ENCODE measurements at regions not wholly inside any gene's neighbourhood (a gene's known extent, or its start where the extent isn't known, plus 50 kb on each side); places are given as distances from the start of the nearest gene placed in this dataset.

DNA sequence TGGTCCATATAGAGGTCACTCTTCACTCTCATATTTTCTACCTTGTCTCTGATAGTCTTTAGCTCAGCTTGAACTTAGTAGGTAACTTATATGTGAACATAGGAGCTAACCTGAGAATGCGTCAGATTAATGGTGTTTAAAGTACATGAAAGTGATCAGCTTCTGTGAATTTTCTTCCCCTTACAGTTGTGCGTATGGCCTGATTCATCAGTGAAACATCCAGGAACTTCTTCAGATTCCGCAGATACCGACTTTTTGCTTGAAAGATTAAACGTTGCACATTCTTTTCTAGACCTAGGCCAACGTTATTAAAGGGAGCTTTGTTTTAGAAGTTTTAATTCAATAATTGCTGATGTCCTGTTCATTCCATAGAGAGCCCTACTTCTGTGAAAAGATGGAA is 1945.1 kb upstream of the SEL1L start:
- H3K4me3 ChIP-seq: no peak overlapping the region
- no peak for DNase-seq (ENCODE audit: low spot score in 2 of 2)
- no peaks in the 10 kb centered on the region for H3K9me3 ChIP-seq
- TF ChIP-seq EP300 (IDR thresholded peaks at IDR 0.05): no peak
- TF ChIP-seq, protein P1, sequence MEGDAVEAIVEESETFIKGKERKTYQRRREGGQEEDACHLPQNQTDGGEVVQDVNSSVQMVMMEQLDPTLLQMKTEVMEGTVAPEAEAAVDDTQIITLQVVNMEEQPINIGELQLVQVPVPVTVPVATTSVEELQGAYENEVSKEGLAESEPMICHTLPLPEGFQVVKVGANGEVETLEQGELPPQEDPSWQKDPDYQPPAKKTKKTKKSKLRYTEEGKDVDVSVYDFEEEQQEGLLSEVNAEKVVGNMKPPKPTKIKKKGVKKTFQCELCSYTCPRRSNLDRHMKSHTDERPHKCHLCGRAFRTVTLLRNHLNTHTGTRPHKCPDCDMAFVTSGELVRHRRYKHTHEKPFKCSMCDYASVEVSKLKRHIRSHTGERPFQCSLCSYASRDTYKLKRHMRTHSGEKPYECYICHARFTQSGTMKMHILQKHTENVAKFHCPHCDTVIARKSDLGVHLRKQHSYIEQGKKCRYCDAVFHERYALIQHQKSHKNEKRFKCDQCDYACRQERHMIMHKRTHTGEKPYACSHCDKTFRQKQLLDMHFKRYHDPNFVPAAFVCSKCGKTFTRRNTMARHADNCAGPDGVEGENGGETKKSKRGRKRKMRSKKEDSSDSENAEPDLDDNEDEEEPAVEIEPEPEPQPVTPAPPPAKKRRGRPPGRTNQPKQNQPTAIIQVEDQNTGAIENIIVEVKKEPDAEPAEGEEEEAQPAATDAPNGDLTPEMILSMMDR (IDR thresholded peaks at IDR 0.05): no peak
- no peak for TF ChIP-seq POLR2A (IDR thresholded peaks at IDR 0.05)
- TF ChIP-seq POLR2AphosphoS5 (IDR thresholded peaks at IDR 0.05): no peak
- no peaks in the 10 kb centered on the region for H3K4me1 ChIP-seq
- WGBS: 82% methylated on average over 6 of the region's 6 CpGs
- no peaks in the 10 kb centered on the region for H3K27me3 ChIP-seq
- no peak overlapping the region for H3K27ac ChIP-seq
- no peaks in the 10 kb centered on the region for H3K36me3 ChIP-seq

DNA sequence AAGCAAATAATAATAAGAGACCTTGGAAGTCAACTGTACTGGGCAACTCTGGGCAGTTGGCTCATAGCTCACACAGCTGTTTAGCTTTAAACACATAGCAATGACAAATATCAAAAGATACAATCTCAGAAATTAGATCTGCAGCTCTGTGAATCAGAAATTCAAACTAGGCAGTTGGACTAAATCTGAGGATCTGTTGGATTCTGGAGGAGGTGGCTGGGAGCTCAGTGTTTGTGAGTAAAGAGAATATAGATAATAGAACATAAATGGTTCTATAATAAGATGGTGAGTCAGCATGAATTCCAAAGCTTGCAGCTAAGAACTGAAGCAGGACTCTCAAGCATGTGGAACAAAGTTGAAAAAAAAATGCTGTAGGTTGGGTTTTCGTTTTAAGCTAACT is 1949.4 kb upstream of the SEL1L start:
- 59% methylated on average over 1 of the region's 1 CpG for WGBS

DNA sequence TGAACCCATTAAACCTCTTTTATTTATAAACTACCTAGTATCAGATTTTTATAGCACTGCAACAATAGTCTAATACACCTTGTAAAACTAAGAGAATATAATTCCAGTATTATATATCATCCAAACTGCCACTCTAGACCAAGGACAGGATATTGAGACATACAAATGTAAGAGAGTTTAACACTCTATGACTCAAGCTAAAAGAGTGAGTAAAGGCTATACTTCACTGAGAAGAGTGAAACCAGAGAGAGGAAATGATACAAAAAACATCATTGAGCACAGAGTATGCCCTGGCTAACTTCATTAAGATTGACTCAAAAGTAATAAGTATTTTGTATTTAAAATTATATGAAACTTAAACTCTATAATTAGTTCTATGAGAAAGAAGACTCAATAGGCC is 1951.9 kb upstream of the SEL1L start:
- H3K27ac ChIP-seq: no peak overlapping the region
- no peaks in the 10 kb centered on the region for H3K27me3 ChIP-seq
- no peaks in the 10 kb centered on the region for H3K9me3 ChIP-seq
- no peak overlapping the region for H3K4me3 ChIP-seq
- no peak for DNase-seq (ENCODE audit: low spot score in 2 of 2)
- H3K36me3 ChIP-seq: no peaks in the 10 kb centered on the region
- H3K4me1 ChIP-seq: no peaks in the 10 kb centered on the region
- TF ChIP-seq EP300 (IDR thresholded peaks at IDR 0.05): no peak
- TF ChIP-seq, protein P1 (IDR thresholded peaks at IDR 0.05): no peak
- TF ChIP-seq POLR2A (IDR thresholded peaks at IDR 0.05): no peak
- TF ChIP-seq POLR2AphosphoS5 (IDR thresholded peaks at IDR 0.05): no peak

More for the DNA sequence above, 1949.4 kb upstream of the SEL1L start:
- Histone ChIP-seq H3K4me1 (no peaks in the 10 kb centered on the region), H3K4me3 (no peak overlapping the region), H3K9me3 (no peaks in the 10 kb centered on the region), H3K27me3 (no peaks in the 10 kb centered on the region), H3K27ac (no peak overlapping the region), H3K36me3 (no peaks in the 10 kb centered on the region)
- TF ChIP-seq EP300 (IDR thresholded peaks at IDR 0.05) (no peak), POLR2A (IDR thresholded peaks at IDR 0.05) (no peak)
- TF ChIP-seq, protein P1 (IDR thresholded peaks at IDR 0.05): no peak
- no peak for DNase-seq (ENCODE audit: low spot score in 2 of 2)

DNA sequence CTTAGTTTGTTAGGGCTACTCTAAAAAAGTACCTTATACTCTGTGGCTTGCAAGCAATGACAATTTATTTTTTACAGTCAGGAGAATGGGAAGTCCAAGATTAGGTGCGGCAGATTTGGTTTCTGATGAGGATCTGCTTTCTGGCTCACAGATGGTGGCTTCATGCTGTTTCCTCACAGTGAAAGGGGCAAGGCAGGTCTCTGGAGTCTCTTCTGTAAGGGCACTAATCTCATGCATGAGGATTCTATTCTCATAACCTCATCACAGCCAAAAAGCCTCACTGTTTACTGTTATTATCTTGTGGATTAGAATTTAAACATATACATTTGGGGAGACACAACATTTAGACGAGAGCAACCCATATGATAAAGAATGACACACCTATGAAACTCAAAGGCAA is 1957.4 kb upstream of the SEL1L start:
- no peaks in the 10 kb centered on the region for H3K9me3 ChIP-seq
- DNase-seq (ENCODE audit: low spot score in 2 of 2): no peak
- no peaks in the 10 kb centered on the region for H3K36me3 ChIP-seq
- H3K4me1 ChIP-seq: no peaks in the 10 kb centered on the region
- H3K4me3 ChIP-seq: no peak overlapping the region
- H3K27me3 ChIP-seq: no peaks in the 10 kb centered on the region
- no peak for TF ChIP-seq POLR2A (IDR thresholded peaks at IDR 0.05)
- no peak for TF ChIP-seq POLR2AphosphoS5 (IDR thresholded peaks at IDR 0.05)
- no peak for TF ChIP-seq EP300 (IDR thresholded peaks at IDR 0.05)
- TF ChIP-seq, protein P1 (IDR thresholded peaks at IDR 0.05): no peak
- WGBS: 77% methylated on average over 2 of the region's 2 CpGs
- H3K27ac ChIP-seq: no peak overlapping the region

DNA sequence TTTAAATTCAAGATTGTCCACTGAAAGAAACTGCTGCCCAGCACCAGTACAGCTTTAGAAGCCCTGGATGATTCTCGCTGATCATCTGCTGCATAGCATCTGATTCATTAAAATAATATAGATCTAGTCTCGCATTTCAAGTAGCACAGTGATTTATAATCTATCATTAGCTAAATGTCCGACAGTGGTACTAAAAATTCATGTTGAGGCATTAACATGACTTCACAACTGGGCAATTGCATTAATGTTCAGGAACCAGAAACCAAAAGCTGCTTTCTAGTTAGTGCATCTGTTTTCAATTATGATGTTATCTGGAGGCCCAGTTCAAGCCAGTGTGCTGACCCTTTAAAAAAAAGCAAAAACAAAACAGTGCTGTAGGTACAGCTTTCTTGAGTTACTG is 1987.2 kb upstream of the SEL1L start:
- no peaks in the 10 kb centered on the region for H3K27me3 ChIP-seq
- no peak overlapping the region for H3K27ac ChIP-seq

More for the DNA sequence above, 1987.2 kb upstream of the SEL1L start:
- TF ChIP-seq POLR2A (IDR thresholded peaks at IDR 0.05) (no peak), POLR2AphosphoS5 (IDR thresholded peaks at IDR 0.05) (no peak), EP300 (IDR thresholded peaks at IDR 0.05) (no peak)
- TF ChIP-seq, protein P1 (IDR thresholded peaks at IDR 0.05): no peak
- H3K4me1 ChIP-seq: no peaks in the 10 kb centered on the region
- no peaks in the 10 kb centered on the region for H3K9me3 ChIP-seq
- no peak overlapping the region for H3K4me3 ChIP-seq
- no peak for DNase-seq (ENCODE audit: low spot score in 2 of 2)
- WGBS: 67% methylated on average over 3 of the region's 3 CpGs
- H3K36me3 ChIP-seq: no peaks in the 10 kb centered on the region
